ENCODE measurements at regions not wholly inside any gene's neighbourhood (a gene's known extent, or its start where the extent isn't known, plus 50 kb on each side); places are given as distances from the start of the nearest gene placed in this dataset.

DNA sequence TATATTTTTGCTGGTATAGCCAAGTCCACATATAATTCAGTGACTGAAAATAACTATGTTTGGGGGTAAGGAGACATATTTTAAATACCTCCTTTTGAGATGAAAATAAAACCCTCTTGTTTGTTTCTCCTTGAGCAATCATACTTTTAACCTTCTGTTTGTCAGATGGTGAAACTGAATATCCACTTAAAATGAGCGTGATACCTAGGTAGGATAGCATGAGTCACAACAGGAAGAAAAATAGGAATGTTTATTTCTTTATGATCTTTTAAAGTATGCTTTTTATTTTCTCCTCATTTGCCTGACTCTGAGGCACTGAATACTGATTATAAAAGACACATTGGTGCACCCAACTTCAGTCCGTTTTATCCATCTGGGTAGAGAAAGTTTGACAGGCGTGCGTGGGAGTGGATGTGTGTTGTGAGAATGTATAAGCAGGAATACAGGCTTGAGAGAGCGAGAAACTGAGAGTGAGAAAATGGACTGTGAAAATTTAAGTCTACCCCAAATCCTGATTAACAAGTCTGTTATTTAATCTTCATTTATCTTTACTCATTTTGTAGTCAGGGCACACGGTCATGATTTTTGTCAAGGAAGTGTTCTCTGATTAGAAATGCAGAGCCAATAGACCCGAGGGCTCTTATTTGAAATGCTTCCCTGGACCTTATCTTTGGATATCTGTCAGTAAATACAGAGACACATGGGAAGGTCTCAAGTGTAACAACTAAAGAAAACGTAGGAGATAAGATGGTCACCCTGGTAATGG lies 62.1 kb upstream of the ANTXR2 start:
- TF ChIP-seq RAD21 (IDR thresholded peaks at IDR 0.05 in 1 of 2, conservative IDR thresholded peaks at IDR 0.05 in 1 of 2; ENCODE audit: low read depth in 2 of 2, low read length in 2 of 2): no peak
- TF ChIP-seq NRF1 (IDR thresholded peaks at IDR 0.05; ENCODE audit: low read depth, low read length): no peak
- no peak for TF ChIP-seq JUND (IDR thresholded peaks at IDR 0.05; ENCODE audit: low read length)
